ENCODE measurements at regions not wholly inside any gene's neighbourhood (a gene's known extent, or its start where the extent isn't known, plus 50 kb on each side); places are given as distances from the start of the nearest gene placed in this dataset.

GRCh38 chr5:123787136-123787535 lies 275.2 kb downstream of the CSNK1G3 start:
- no peak overlapping the region for H3K4me3 ChIP-seq
- H3K9me3 ChIP-seq = peaks cover 11% of the 10 kb centered on the region
- intact Hi-C loops (cut with DNase I, micrococcal nuclease) = no loop called here
- H3K4me1 ChIP-seq (ENCODE audit: low read depth) = no peaks in the 10 kb centered on the region
- no peak for TF ChIP-seq CTCF (IDR thresholded peaks at IDR 0.05)
- ATAC-seq (no peak), DNase-seq (no peak)
- H3K36me3 ChIP-seq (ENCODE audit: low read depth) = no peaks in the 10 kb centered on the region

GRCh38 chr5:123786411-123786810 lies 274.4 kb downstream of the CSNK1G3 start:
- peaks cover 11% of the 10 kb centered on the region for H3K9me3 ChIP-seq
- ATAC-seq (no peak), DNase-seq (no peak)
- intact Hi-C loops (cut with DNase I, micrococcal nuclease) = no loop called here
- no peak overlapping the region for H3K4me3 ChIP-seq
- H3K36me3 ChIP-seq (ENCODE audit: low read depth) = no peaks in the 10 kb centered on the region
- H3K4me1 ChIP-seq (ENCODE audit: low read depth) = no peaks in the 10 kb centered on the region
- no peak for TF ChIP-seq CTCF (IDR thresholded peaks at IDR 0.05)

- Histone ChIP-seq H3K9me3 (peaks cover 11% of the 10 kb centered on the region), H3K36me3 (ENCODE audit: low read depth) (no peaks in the 10 kb centered on the region), H3K4me3 (no peak overlapping the region), H3K4me1 (ENCODE audit: low read depth) (no peaks in the 10 kb centered on the region)
- intact Hi-C loops (cut with DNase I, micrococcal nuclease) = no loop called here
- no peak for TF ChIP-seq CTCF (IDR thresholded peaks at IDR 0.05)
- peak in 1 of 3 donors; percentile 8 for DNase-seq
- peak; percentile 69 for ATAC-seq
Measured at GRCh38 chr5:123785162-123786071, 273.4 kb downstream of the CSNK1G3 start.

- no peak for TF ChIP-seq CTCF (IDR thresholded peaks at IDR 0.05)
- no peak for ATAC-seq
Measured at GRCh38 chr5:123783421-123783820, 271.4 kb downstream of the CSNK1G3 start.

GRCh38 chr5:123778641-123779040 lies 266.7 kb downstream of the CSNK1G3 start:
- Histone ChIP-seq H3K9me3 (no peaks in the 10 kb centered on the region), H3K4me3 (no peak overlapping the region), H3K36me3 (ENCODE audit: low read depth) (no peaks in the 10 kb centered on the region), H3K4me1 (ENCODE audit: low read depth) (no peaks in the 10 kb centered on the region)
- TF ChIP-seq CTCF (IDR thresholded peaks at IDR 0.05) = no peak
- intact Hi-C loops (cut with DNase I, micrococcal nuclease) = no loop called here
- ATAC-seq = no peak
- no peak for DNase-seq

More at GRCh38 chr5:123783421-123783820, 271.4 kb downstream of the CSNK1G3 start:
- Histone ChIP-seq H3K4me3 (no peak overlapping the region), H3K9me3 (no peaks in the 10 kb centered on the region), H3K4me1 (ENCODE audit: low read depth) (no peaks in the 10 kb centered on the region), H3K36me3 (ENCODE audit: low read depth) (no peaks in the 10 kb centered on the region)
- intact Hi-C loops (cut with DNase I, micrococcal nuclease) = no loop called here
- no peak for DNase-seq

Measured in mucosa of descending colon (tissue), 3 donors.